Astrocyte (in vitro differentiated cells and primary cell): ENCODE measurements at regions not wholly inside any gene's neighbourhood (a gene's known extent, or its start where the extent isn't known, plus 50 kb on each side); places are given as distances from the start of the nearest gene placed in this dataset.
"Not testable (repeated sequence)": the region's sequence is repeated elsewhere in the genome, so short reads cannot be mapped to it uniquely, and the experiment has no call there.

ENCODE experiments used
- DNase-seq: peaks from one replicate; pipeline ENCODE4 v3.0.0-alpha.2; 2010; ENCODE audit warnings: low read depth
- FAIRE-seq: peaks from 2 replicates; lab custom pipeline; 2011; peaks lifted over from hg19 to GRCh38; lab: Jason Lieb, UNC
- H2AFZ ChIP-seq: 2 replicates; pipeline ENCODE4 v1.6.0; 2012; ENCODE audit warnings: low read depth, low read length, inconsistent platforms
- H3K27ac ChIP-seq: 2 replicates; pipeline ENCODE4 v1.5.1; 2011; ENCODE audit warnings: low read depth, low read length, inconsistent platforms
- H3K27me3 ChIP-seq: 2 replicates; pipeline ENCODE4 v1.6.0; 2011; ENCODE audit warnings: low read length, inconsistent platforms; ENCODE audit not compliant: insufficient read depth
- H3K36me3 ChIP-seq: 2 replicates; pipeline ENCODE4 v1.5.1; 2011; ENCODE audit warnings: low read length, inconsistent platforms; ENCODE audit not compliant: insufficient read depth
- H3K4me1 ChIP-seq: 2 replicates; pipeline ENCODE4 v1.5.1; 2011; ENCODE audit warnings: low read length, inconsistent platforms; ENCODE audit not compliant: insufficient read depth
- H3K4me2 ChIP-seq: 2 replicates; pipeline ENCODE4 v1.6.0; 2012; ENCODE audit warnings: low read length, inconsistent platforms
- H3K4me3 ChIP-seq: 2 replicates; pipeline ENCODE4 v1.5.1; 2011; ENCODE audit warnings: low read depth, mild to moderate bottlenecking, low read length, inconsistent platforms; ENCODE audit not compliant: insufficient read depth
- H3K79me2 ChIP-seq: 2 replicates; pipeline ENCODE4 v1.6.0; 2012; ENCODE audit warnings: mild to moderate bottlenecking, low read length, inconsistent platforms; ENCODE audit not compliant: insufficient read depth
- H3K9ac ChIP-seq: 2 replicates; pipeline ENCODE4 v1.6.0; 2012; ENCODE audit warnings: mild to moderate bottlenecking, low read length, inconsistent platforms
- H3K9me3 ChIP-seq: 2 replicates; pipeline ENCODE4 v1.5.1; 2012; ENCODE audit warnings: low read depth, mild to moderate bottlenecking, low read length, inconsistent platforms; ENCODE audit not compliant: insufficient read depth
- H4K20me1 ChIP-seq: 2 replicates; pipeline ENCODE4 v1.6.0; 2012; ENCODE audit warnings: low read length, inconsistent platforms; ENCODE audit not compliant: insufficient read depth
- H3K27ac Mint-ChIP-seq: one replicate; pipeline ENCODE4 v1.8.0; 2021; ENCODE audit warnings: mild to moderate bottlenecking, mixed read lengths; ENCODE audit not compliant: unreplicated experiment
- H3K27me3 Mint-ChIP-seq: one replicate; pipeline ENCODE4 v1.8.0; 2021; ENCODE audit warnings: low read depth, mixed read lengths; ENCODE audit not compliant: unreplicated experiment
- H3K36me3 Mint-ChIP-seq: one replicate; pipeline ENCODE4 v1.8.0; 2021; ENCODE audit warnings: low read depth, mixed read lengths; ENCODE audit not compliant: unreplicated experiment
- H3K4me1 Mint-ChIP-seq: one replicate; pipeline ENCODE4 v1.8.0; 2021; ENCODE audit warnings: low read depth, mixed read lengths; ENCODE audit not compliant: unreplicated experiment
- H3K4me3 Mint-ChIP-seq: one replicate; pipeline ENCODE4 v1.8.0; 2021; ENCODE audit warnings: mild to moderate bottlenecking, moderate library complexity, mixed read lengths; ENCODE audit not compliant: unreplicated experiment
- H3K9me3 Mint-ChIP-seq: one replicate; pipeline ENCODE4 v1.8.0; 2021; ENCODE audit warnings: mild to moderate bottlenecking, mixed read lengths; ENCODE audit not compliant: unreplicated experiment
- CTCF ChIP-seq: IDR thresholded peaks from 2 replicates; pipeline ENCODE4 v1.5.1; 2011; ENCODE audit warnings: low read depth, mild to moderate bottlenecking, inconsistent platforms, low read length, moderate library complexity; ENCODE audit not compliant: insufficient read depth
- EZH2 ChIP-seq: IDR thresholded peaks from 2 replicates; pipeline ENCODE4 v1.6.1; 2012; ENCODE audit warnings: mild to moderate bottlenecking, low read length, inconsistent platforms; ENCODE audit not compliant: insufficient read depth

GRCh38 chr17:30599428-30600059 lies 122.3 kb downstream of the GOSR1 start:
- H3K4me1 ChIP-seq: peaks cover 8% of the 10 kb centered on the region
- Mint-ChIP-seq H3K4me1 (peaks cover 10% of the 10 kb centered on the region), H3K36me3 (no peaks in the 10 kb centered on the region), H3K27me3 (no peaks in the 10 kb centered on the region), H3K9me3 (no peaks in the 10 kb centered on the region), H3K4me3 (peak overlapping the region; percentile 86), H3K27ac (peak overlapping the region; percentile 75)
- H3K4me2 ChIP-seq: peak overlapping the region; percentile 97
- H3K9ac ChIP-seq: peak overlapping the region; percentile 88
- H3K9me3 ChIP-seq: no peaks in the 10 kb centered on the region
- H2AFZ ChIP-seq: peak overlapping the region; percentile 88
- H3K4me3 ChIP-seq: peak overlapping the region; percentile 83
- H3K27ac ChIP-seq: peak overlapping the region; percentile 91
- peaks cover 6% of the 10 kb centered on the region for H4K20me1 ChIP-seq
- TF ChIP-seq EZH2 (no peak), CTCF (no peak)
- H3K36me3 ChIP-seq: no peaks in the 10 kb centered on the region
- no peaks in the 10 kb centered on the region for H3K27me3 ChIP-seq
- FAIRE-seq (no peak), DNase-seq (no peak)
- H3K79me2 ChIP-seq: peaks cover 26% of the 10 kb centered on the region

GRCh38 chr17:30597776-30598288 lies 120.6 kb downstream of the GOSR1 start:
- Mint-ChIP-seq H3K27ac (no peak overlapping the region), H3K4me3 (no peak overlapping the region), H3K27me3 (no peaks in the 10 kb centered on the region), H3K36me3 (no peaks in the 10 kb centered on the region), H3K9me3 (no peaks in the 10 kb centered on the region), H3K4me1 (peaks cover 6% of the 10 kb centered on the region)
- no peak overlapping the region for H3K27ac ChIP-seq
- H2AFZ ChIP-seq: no peak overlapping the region
- DNase-seq (no peak), FAIRE-seq (no peak)
- H3K36me3 ChIP-seq: no peaks in the 10 kb centered on the region
- peaks cover 4% of the 10 kb centered on the region for H4K20me1 ChIP-seq
- no peak overlapping the region for H3K4me2 ChIP-seq
- H3K27me3 ChIP-seq: no peaks in the 10 kb centered on the region
- H3K9me3 ChIP-seq: no peaks in the 10 kb centered on the region
- no peak overlapping the region for H3K9ac ChIP-seq
- peaks cover 3% of the 10 kb centered on the region for H3K4me1 ChIP-seq
- H3K4me3 ChIP-seq: no peak overlapping the region
- peaks cover 13% of the 10 kb centered on the region for H3K79me2 ChIP-seq
- no peak for TF ChIP-seq CTCF
- no peak for TF ChIP-seq EZH2

GRCh38 chr17:30596948-30597775 lies 120.0 kb downstream of the GOSR1 start:
- not testable (repeated sequence) for FAIRE-seq, H3K27ac Mint-ChIP-seq, H3K4me3 ChIP-seq, H3K27me3 ChIP-seq, H3K9me3 Mint-ChIP-seq, H2AFZ ChIP-seq, H3K9ac ChIP-seq, H3K4me1 ChIP-seq, H3K9me3 ChIP-seq, H3K27ac ChIP-seq, H4K20me1 ChIP-seq, H3K4me3 Mint-ChIP-seq, H3K36me3 ChIP-seq, H3K27me3 Mint-ChIP-seq, H3K36me3 Mint-ChIP-seq, H3K4me1 Mint-ChIP-seq, H3K4me2 ChIP-seq, DNase-seq
- peaks cover 11% of the 10 kb centered on the region for H3K79me2 ChIP-seq

- not testable (repeated sequence) for DNase-seq, H3K27me3 ChIP-seq, FAIRE-seq, H3K27me3 Mint-ChIP-seq, H3K9me3 ChIP-seq, H3K27ac ChIP-seq, H3K4me3 ChIP-seq, H3K4me2 ChIP-seq, H3K79me2 ChIP-seq, H3K4me1 Mint-ChIP-seq, H3K36me3 ChIP-seq, H3K4me3 Mint-ChIP-seq, H3K4me1 ChIP-seq, H4K20me1 ChIP-seq, H2AFZ ChIP-seq, H3K9ac ChIP-seq, H3K27ac Mint-ChIP-seq, H3K36me3 Mint-ChIP-seq, H3K9me3 Mint-ChIP-seq
These were observed 117.8 kb downstream of the GOSR1 start for GRCh38 chr17:30594953-30595371.
